ENCODE measurements at regions not wholly inside any gene's neighbourhood (a gene's known extent, or its start where the extent isn't known, plus 50 kb on each side); places are given as distances from the start of the nearest gene placed in this dataset.

DNA sequence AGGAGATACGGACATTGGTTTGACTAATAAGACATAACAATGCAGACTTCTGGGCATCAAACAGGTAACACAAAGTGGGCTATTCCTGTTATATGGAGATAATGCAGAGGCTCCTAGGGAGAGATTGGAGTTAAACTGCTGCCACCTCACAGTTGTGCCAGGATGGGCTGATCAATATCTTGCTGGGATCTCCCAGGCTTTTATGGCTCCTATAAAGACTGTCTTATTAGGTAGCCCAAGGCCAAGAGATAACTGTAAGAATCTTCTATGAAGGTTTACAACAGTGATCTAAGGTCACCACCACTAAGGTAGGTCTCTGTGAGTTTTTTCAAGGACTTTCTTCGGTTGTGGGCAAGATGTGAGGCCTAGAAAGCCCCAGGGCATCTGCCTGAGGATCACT, 345.8 kb downstream of the KLF5 start:
- ChIA-PET CTCF (interaction anchor here in 1 of 2 donors (0.6 kb wide), 1 partner anchor 58 kb away, joined by 3 read pairs; no protein-coding TSS in a partner anchor), POLR2A (no interaction called here)
- Mint-ChIP-seq H3K4me3 (no peak overlapping the region), H3K27ac (no peak overlapping the region), H3K27me3 (no peaks in the 10 kb centered on the region), H3K9me3 (no peaks in the 10 kb centered on the region), H3K4me1 (no peaks in the 10 kb centered on the region), H3K36me3 (no peaks in the 10 kb centered on the region)
- H3K27ac ChIP-seq (ENCODE audit: low read length), result no peak overlapping the region
- DNase-seq (no peak), ATAC-seq (replicated peaks in 1 of 4) (no peak)
- no peak overlapping the region for H3K4me3 ChIP-seq (ENCODE audit: control insufficient read depth in 1 of 2, extremely low read depth in 1 of 2, low read length in 1 of 2)
- H3K36me3 ChIP-seq (ENCODE audit: control insufficient read depth in 2 of 2, extremely low read depth in 1 of 2, insufficient read depth in 1 of 2, low read length in 1 of 2), result no peaks in the 10 kb centered on the region
- 100% methylated on average over 1 of the region's 2 CpGs for WGBS (ENCODE audit: insufficient coverage)
- H3K27me3 ChIP-seq (replicated peaks in 1 of 2; ENCODE audit: control insufficient read depth in 2 of 2, extremely low read depth in 1 of 2, insufficient read depth in 2 of 2, low read length in 1 of 2), result no peaks in the 10 kb centered on the region
- no peaks in the 10 kb centered on the region for H3K9me3 ChIP-seq
- H3K4me1 ChIP-seq (ENCODE audit: control insufficient read depth in 1 of 2, extremely low read depth in 1 of 2, insufficient read depth in 2 of 2, low read length in 2 of 2), result no peaks in the 10 kb centered on the region

DNA sequence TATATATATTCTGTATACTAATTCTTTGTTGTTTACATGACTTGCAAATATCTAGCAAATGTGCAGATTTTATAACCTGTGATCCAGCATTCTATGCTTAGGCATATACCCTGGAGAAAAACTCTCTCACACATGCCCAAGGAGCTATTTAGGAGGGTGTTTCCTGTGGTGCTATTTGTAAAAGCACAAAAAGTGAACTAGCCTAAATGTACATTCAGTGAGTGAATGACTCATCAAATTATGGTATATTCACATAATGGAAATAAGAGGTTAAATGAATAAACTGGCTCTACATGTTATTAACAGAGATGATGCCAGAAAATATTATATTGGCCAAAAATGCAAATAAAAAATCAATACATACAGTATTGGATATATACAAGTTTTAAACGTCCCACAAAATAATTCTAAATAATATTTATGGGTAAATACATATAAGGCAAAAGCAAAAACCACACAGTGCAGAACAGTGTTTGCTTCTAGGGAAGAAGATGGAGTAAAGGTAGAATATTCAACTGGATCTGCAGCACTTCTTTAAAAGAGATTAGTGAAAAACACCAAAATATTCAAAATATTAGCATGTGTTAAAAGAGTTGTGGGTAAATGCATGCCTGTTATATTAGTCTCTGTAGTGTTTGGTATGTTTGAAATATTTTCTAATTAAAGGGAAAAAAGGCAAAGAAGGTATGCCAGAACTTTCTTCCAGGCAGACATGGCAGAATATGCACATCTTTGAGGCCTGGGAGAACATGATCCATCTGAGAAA, 344.7 kb downstream of the KLF5 start:
- ChIA-PET POLR2A (no interaction called here), CTCF (no interaction called here)
- Histone ChIP-seq H3K4me1 (ENCODE audit: control insufficient read depth in 1 of 2, extremely low read depth in 1 of 2, insufficient read depth in 2 of 2, low read length in 2 of 2) (no peaks in the 10 kb centered on the region), H3K36me3 (ENCODE audit: control insufficient read depth in 2 of 2, extremely low read depth in 1 of 2, insufficient read depth in 1 of 2, low read length in 1 of 2) (no peaks in the 10 kb centered on the region), H3K9me3 (no peaks in the 10 kb centered on the region), H3K4me3 (ENCODE audit: control insufficient read depth in 1 of 2, extremely low read depth in 1 of 2, low read length in 1 of 2) (no peak overlapping the region), H3K27ac (ENCODE audit: low read length) (no peak overlapping the region), H3K27me3 (replicated peaks in 1 of 2; ENCODE audit: control insufficient read depth in 2 of 2, extremely low read depth in 1 of 2, insufficient read depth in 2 of 2, low read length in 1 of 2) (no peaks in the 10 kb centered on the region)
- Mint-ChIP-seq H3K4me1 (no peaks in the 10 kb centered on the region), H3K27ac (no peak overlapping the region), H3K27me3 (no peaks in the 10 kb centered on the region), H3K36me3 (no peaks in the 10 kb centered on the region), H3K4me3 (no peak overlapping the region), H3K9me3 (no peaks in the 10 kb centered on the region)
- no peak for ATAC-seq (replicated peaks in 1 of 4)
- no peak for DNase-seq
- WGBS (ENCODE audit: insufficient coverage), result no CpG with 5 or more reads among the region's 1 CpG

DNA sequence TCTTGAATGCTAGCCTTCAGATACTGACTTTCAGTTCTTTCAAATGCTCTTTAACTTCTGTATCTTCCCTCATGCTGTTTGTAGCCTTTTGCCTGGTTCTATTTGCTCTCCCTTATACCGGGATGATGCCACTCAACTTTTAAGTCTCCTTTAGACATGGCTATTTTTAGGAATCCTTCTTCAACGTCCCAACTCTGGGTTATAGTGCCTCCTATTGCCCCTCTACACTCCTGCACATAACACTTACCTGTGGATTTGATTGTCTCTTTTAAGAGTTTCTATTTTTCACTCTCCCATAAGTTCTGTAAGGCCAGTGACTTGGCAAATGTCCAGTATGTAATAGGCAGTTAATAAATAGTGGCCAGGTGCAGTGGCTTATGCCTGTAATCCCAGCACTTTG, 343.0 kb downstream of the KLF5 start:
- 100% methylated on average over 1 of the region's 2 CpGs for WGBS (ENCODE audit: insufficient coverage)
- no peaks in the 10 kb centered on the region for H3K36me3 ChIP-seq (ENCODE audit: control insufficient read depth in 2 of 2, extremely low read depth in 1 of 2, insufficient read depth in 1 of 2, low read length in 1 of 2)
- H3K4me3 ChIP-seq (ENCODE audit: control insufficient read depth in 1 of 2, extremely low read depth in 1 of 2, low read length in 1 of 2), result no peak overlapping the region
- no peak overlapping the region for H3K27ac ChIP-seq (ENCODE audit: low read length)
- H3K27me3 ChIP-seq (replicated peaks in 1 of 2; ENCODE audit: control insufficient read depth in 2 of 2, extremely low read depth in 1 of 2, insufficient read depth in 2 of 2, low read length in 1 of 2), result no peaks in the 10 kb centered on the region
- no peaks in the 10 kb centered on the region for H3K36me3 Mint-ChIP-seq
- H3K27ac Mint-ChIP-seq, result no peak overlapping the region
- H3K27me3 Mint-ChIP-seq, result no peaks in the 10 kb centered on the region
- no peak for ATAC-seq (replicated peaks in 1 of 4)
- H3K9me3 Mint-ChIP-seq, result no peaks in the 10 kb centered on the region
- H3K4me1 ChIP-seq (ENCODE audit: control insufficient read depth in 1 of 2, extremely low read depth in 1 of 2, insufficient read depth in 2 of 2, low read length in 2 of 2), result no peaks in the 10 kb centered on the region
- POLR2A ChIA-PET, result no interaction called here
- CTCF ChIA-PET, result no interaction called here
- no peak overlapping the region for H3K4me3 Mint-ChIP-seq
- no peak for DNase-seq
- no peaks in the 10 kb centered on the region for H3K9me3 ChIP-seq
- no peaks in the 10 kb centered on the region for H3K4me1 Mint-ChIP-seq

DNA sequence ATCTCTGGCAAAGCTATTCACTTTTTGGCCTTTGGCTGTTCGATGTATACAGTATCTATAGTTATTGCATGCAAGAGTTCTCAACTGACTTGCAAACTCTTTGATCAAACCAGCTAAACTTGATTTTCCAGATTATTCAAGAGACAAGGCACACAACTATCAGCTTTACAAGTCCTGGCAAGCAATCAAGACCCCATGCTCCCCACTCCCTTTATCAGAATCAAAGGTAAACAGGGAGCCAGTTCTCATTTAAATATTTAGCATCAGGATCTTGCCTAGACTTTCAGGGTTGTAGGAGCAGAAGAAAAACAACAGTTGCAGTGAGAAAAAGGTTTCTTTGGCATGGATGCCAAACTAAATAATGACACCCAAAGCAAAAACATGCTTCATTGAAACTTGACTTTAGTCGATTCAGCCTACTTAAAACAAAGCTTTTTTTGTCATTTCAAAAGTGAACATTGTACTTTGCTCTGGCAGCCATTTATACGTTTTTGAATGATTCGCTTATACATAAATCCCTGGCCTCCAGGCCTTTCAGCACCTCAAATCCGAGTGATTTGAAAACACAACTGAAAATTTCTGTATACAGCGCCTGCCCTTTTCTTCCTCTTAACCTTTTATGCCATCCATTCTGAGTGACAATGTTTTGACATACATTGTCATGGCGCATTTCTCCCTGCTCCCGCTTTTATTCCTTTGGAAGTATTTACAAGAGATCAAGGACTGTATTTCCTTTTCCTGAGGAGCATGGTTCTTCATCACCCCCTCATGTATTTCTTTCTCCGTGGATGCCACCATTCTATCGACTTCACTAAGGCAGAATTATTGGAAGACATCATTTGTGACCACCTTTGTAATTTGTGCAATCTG, 340.8 kb downstream of the KLF5 start:
- no peaks in the 10 kb centered on the region for H3K27me3 ChIP-seq (replicated peaks in 1 of 2; ENCODE audit: control insufficient read depth in 2 of 2, extremely low read depth in 1 of 2, insufficient read depth in 2 of 2, low read length in 1 of 2)
- no peaks in the 10 kb centered on the region for H3K9me3 ChIP-seq
- H3K27ac Mint-ChIP-seq, result no peak overlapping the region
- 84% methylated on average over 5 of the region's 10 CpGs for WGBS (ENCODE audit: insufficient coverage)
- no peak overlapping the region for H3K4me3 Mint-ChIP-seq
- ATAC-seq (replicated peaks in 1 of 4), result no peak
- H3K36me3 Mint-ChIP-seq, result no peaks in the 10 kb centered on the region
- no peak overlapping the region for H3K27ac ChIP-seq (ENCODE audit: low read length)
- no peaks in the 10 kb centered on the region for H3K36me3 ChIP-seq (ENCODE audit: control insufficient read depth in 2 of 2, extremely low read depth in 1 of 2, insufficient read depth in 1 of 2, low read length in 1 of 2)
- no peaks in the 10 kb centered on the region for H3K9me3 Mint-ChIP-seq
- H3K4me1 Mint-ChIP-seq, result no peaks in the 10 kb centered on the region
- DNase-seq, result no peak
- ChIA-PET CTCF (no interaction called here), POLR2A (no interaction called here)
- no peaks in the 10 kb centered on the region for H3K27me3 Mint-ChIP-seq
- H3K4me1 ChIP-seq (ENCODE audit: control insufficient read depth in 1 of 2, extremely low read depth in 1 of 2, insufficient read depth in 2 of 2, low read length in 2 of 2), result no peaks in the 10 kb centered on the region
- no peak overlapping the region for H3K4me3 ChIP-seq (ENCODE audit: control insufficient read depth in 1 of 2, extremely low read depth in 1 of 2, low read length in 1 of 2)

DNA sequence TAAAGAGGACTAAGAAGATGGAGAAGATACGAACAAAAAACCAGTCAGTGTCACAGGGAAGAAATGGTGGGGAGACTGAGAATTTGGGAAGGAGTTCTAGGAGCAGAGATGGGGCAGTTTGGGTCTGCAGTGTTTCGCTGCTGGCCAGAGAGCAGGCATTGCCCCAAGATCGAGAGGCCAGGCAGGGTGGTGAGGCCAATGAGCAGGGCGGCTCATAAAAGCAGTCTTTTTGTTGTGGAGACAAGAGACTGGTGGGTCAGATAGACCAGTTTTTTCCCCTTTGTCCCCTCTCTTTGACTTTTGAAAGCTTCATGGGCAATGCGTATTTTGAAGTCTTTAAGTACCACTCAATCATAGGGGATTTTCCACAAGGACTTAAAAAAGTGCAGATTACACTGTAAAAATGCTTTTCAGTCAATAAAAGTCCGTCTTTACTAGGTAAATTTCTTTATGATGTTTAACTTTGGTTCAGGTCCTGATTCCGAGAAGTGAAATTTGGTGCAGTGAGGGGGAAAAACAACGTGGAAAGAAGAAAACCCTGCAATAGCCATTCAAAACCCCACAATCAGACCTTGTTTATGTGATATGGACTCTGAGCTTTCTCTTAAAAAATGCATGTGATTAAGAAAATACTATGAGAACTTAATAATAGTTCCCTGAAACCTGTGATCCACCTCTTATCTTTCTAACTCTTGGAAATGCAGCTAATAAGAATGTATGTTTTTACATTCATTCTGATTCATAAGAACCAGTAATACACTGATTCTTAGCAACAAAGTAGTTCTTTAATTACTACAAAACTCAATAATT, 338.9 kb downstream of the KLF5 start:
- Histone ChIP-seq H3K9me3 (no peaks in the 10 kb centered on the region), H3K4me3 (ENCODE audit: control insufficient read depth in 1 of 2, extremely low read depth in 1 of 2, low read length in 1 of 2) (no peak overlapping the region), H3K4me1 (ENCODE audit: control insufficient read depth in 1 of 2, extremely low read depth in 1 of 2, insufficient read depth in 2 of 2, low read length in 2 of 2) (no peaks in the 10 kb centered on the region), H3K27ac (ENCODE audit: low read length) (no peak overlapping the region), H3K36me3 (ENCODE audit: control insufficient read depth in 2 of 2, extremely low read depth in 1 of 2, insufficient read depth in 1 of 2, low read length in 1 of 2) (no peaks in the 10 kb centered on the region), H3K27me3 (replicated peaks in 1 of 2; ENCODE audit: control insufficient read depth in 2 of 2, extremely low read depth in 1 of 2, insufficient read depth in 2 of 2, low read length in 1 of 2) (no peaks in the 10 kb centered on the region)
- DNase-seq, result no peak
- ChIA-PET POLR2A (interaction anchor here in 1 of 2 donors (0.5 kb wide), 1 partner anchor 40 kb away, joined by 3 read pairs; no protein-coding TSS in a partner anchor), CTCF (no interaction called here)
- H3K4me1 Mint-ChIP-seq, result no peaks in the 10 kb centered on the region
- no peak overlapping the region for H3K27ac Mint-ChIP-seq
- peaks cover 0 to 1% of the 10 kb centered on the region in 2 donors for H3K27me3 Mint-ChIP-seq
- 78% methylated on average over 2 of the region's 8 CpGs for WGBS (ENCODE audit: insufficient coverage)
- H3K9me3 Mint-ChIP-seq, result no peaks in the 10 kb centered on the region
- no peak for ATAC-seq (replicated peaks in 1 of 4)
- H3K36me3 Mint-ChIP-seq, result no peaks in the 10 kb centered on the region
- H3K4me3 Mint-ChIP-seq, result no peak overlapping the region

DNA sequence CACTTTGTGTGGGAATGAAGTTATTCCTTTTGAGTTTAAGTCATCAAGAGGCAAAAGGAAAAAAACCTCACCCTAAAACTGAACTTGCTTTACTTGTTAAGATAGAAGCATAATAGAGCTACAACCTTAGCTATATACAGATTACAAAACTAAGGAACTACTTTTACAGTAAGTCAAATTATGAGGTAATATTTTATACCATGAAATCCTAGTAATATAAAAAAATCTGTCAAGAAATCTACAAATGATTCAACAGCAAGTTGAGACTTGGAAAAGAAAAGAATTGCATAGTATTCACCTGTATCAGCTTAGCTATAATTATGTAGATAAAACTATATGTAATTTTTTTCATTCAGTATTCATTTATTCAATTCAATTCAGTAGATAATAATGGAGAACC, 335.3 kb downstream of the KLF5 start:
- Histone ChIP-seq H3K27me3 (replicated peaks in 1 of 2; ENCODE audit: control insufficient read depth in 2 of 2, extremely low read depth in 1 of 2, insufficient read depth in 2 of 2, low read length in 1 of 2) (no peaks in the 10 kb centered on the region), H3K36me3 (ENCODE audit: control insufficient read depth in 2 of 2, extremely low read depth in 1 of 2, insufficient read depth in 1 of 2, low read length in 1 of 2) (no peaks in the 10 kb centered on the region), H3K27ac (ENCODE audit: low read length) (no peak overlapping the region), H3K9me3 (no peaks in the 10 kb centered on the region), H3K4me1 (ENCODE audit: control insufficient read depth in 1 of 2, extremely low read depth in 1 of 2, insufficient read depth in 2 of 2, low read length in 2 of 2) (no peaks in the 10 kb centered on the region), H3K4me3 (ENCODE audit: control insufficient read depth in 1 of 2, extremely low read depth in 1 of 2, low read length in 1 of 2) (no peak overlapping the region)
- DNase-seq (no peak), ATAC-seq (replicated peaks in 1 of 4) (no peak)
- no peaks in the 10 kb centered on the region for H3K36me3 Mint-ChIP-seq
- no peak overlapping the region for H3K27ac Mint-ChIP-seq
- no peak overlapping the region for H3K4me3 Mint-ChIP-seq
- CTCF ChIA-PET, result no interaction called here
- peaks cover 3 to 9% of the 10 kb centered on the region in 2 donors for H3K27me3 Mint-ChIP-seq
- H3K4me1 Mint-ChIP-seq, result no peaks in the 10 kb centered on the region
- peaks cover 2 to 8% (median 7%) of the 10 kb centered on the region in 3 donors for H3K9me3 Mint-ChIP-seq
- POLR2A ChIA-PET, result interaction anchor here in 1 of 2 donors (0.5 kb wide), 1 partner anchor 25 kb away, joined by 3 read pairs; no protein-coding TSS in a partner anchor

Data from T-cell (primary cell).